IMR-90 (cell line): ENCODE measurements at regions not wholly inside any gene's neighbourhood (a gene's known extent, or its start where the extent isn't known, plus 50 kb on each side); places are given as distances from the start of the nearest gene placed in this dataset.

Experiments
- ATAC-seq: fragments of 200-7000 bp; cut with Tn5 transposase; 2 replicates; pipeline ENCODE4 v1.9.1; 2020; ENCODE audit warnings: low read depth, mild to moderate bottlenecking, moderate library complexity
- BruUV-seq: library from RNA; stranded (reverse); fragments of 400-500 nt; replicated peaks from 2 replicates; lab custom pipeline; 2021; lab: Mats Ljungman, UMichigan
- CTCF ChIA-PET: fragments of 300-600 bp; formaldehyde crosslinking; extraction: SDS; loops from one replicate; lab custom pipeline; 2021; ENCODE audit warnings: antibody characterized with exemption; lab: Yijun Ruan, JAX
- POLR2A ChIA-PET: fragments of 300-600 bp; sonication (Branson Sonifier 250); formaldehyde crosslinking; loops from one replicate; lab custom pipeline; 2022; ENCODE audit warnings: antibody characterized with exemption; ENCODE audit not compliant: unreplicated experiment; lab: Charles Lee
- DNase-seq: peaks from one replicate; pipeline ENCODE4 v3.0.0; 2013
- H2AFZ ChIP-seq: replicated peaks from 2 replicates; pipeline ENCODE3; 2013; ENCODE audit warnings: low read length, mild to moderate bottlenecking; ENCODE audit not compliant: poor library complexity
- H2AK5ac ChIP-seq: 2 replicates; pipeline ENCODE4 v1.6.1; 2013; ENCODE audit warnings: low read depth, low read length, inconsistent platforms
- H2AK9ac ChIP-seq: replicated peaks from 2 replicates; pipeline ENCODE3; 2013; ENCODE audit warnings: mild to moderate bottlenecking, low read depth, low read length, moderate library complexity; ENCODE audit not compliant: poor library complexity
- H2BK120ac ChIP-seq: 2 replicates; pipeline ENCODE4 v1.6.1; 2013; ENCODE audit warnings: low read depth, low read length, inconsistent platforms
- H2BK15ac ChIP-seq: 3 replicates; pipeline ENCODE4 v1.6.1; 2013; ENCODE audit warnings: low read depth, low read length, inconsistent platforms
- H2BK20ac ChIP-seq: 2 replicates; pipeline ENCODE4 v1.6.1; 2013; ENCODE audit warnings: low read depth, mild to moderate bottlenecking, inconsistent platforms, low read length, moderate library complexity
- H2BK5ac ChIP-seq: 2 replicates; pipeline ENCODE4 v1.6.1; 2013; ENCODE audit warnings: mild to moderate bottlenecking, low read depth, low read length, inconsistent platforms; ENCODE audit not compliant: poor library complexity, severe bottlenecking
- H3K14ac ChIP-seq: replicated peaks from 2 replicates; pipeline ENCODE4 v1.6.1; 2013; ENCODE audit warnings: low read depth, low read length, inconsistent platforms
- H3K18ac ChIP-seq: 2 replicates; pipeline ENCODE4 v1.6.1; 2013; ENCODE audit warnings: low read depth, low read length, control low read depth
- H3K23ac ChIP-seq: 2 replicates; pipeline ENCODE4 v1.6.1; 2013; ENCODE audit warnings: low read depth, low read length, inconsistent platforms
- H3K27ac ChIP-seq: 2 replicates; pipeline ENCODE4 v1.5.1; 2013; ENCODE audit warnings: mild to moderate bottlenecking, control low read depth, low read length; ENCODE audit not compliant: insufficient read depth
- H3K27me3 ChIP-seq: 2 replicates; pipeline ENCODE4 v1.6.1; 2013; ENCODE audit warnings: low read length; ENCODE audit not compliant: control insufficient read depth, insufficient read depth
- H3K36me3 ChIP-seq: 2 replicates; pipeline ENCODE4 v1.6.1; 2013; ENCODE audit warnings: low read length, mixed read lengths; ENCODE audit not compliant: control insufficient read depth, insufficient read depth
- H3K4ac ChIP-seq: 2 replicates; pipeline ENCODE4 v1.6.1; 2013; ENCODE audit warnings: low read depth, low read length, inconsistent platforms
- H3K4me1 ChIP-seq: 2 replicates; pipeline ENCODE4 v1.6.1; 2013; ENCODE audit warnings: low read length, mixed read lengths; ENCODE audit not compliant: control insufficient read depth, insufficient read depth
- H3K4me2 ChIP-seq: 2 replicates; pipeline ENCODE4 v1.6.1; 2013; ENCODE audit warnings: low read depth, mild to moderate bottlenecking, control low read depth, low read length, moderate library complexity
- H3K4me3 ChIP-seq: 2 replicates; pipeline ENCODE4 v1.5.1; 2013; ENCODE audit warnings: low read depth, mild to moderate bottlenecking, control low read depth, low read length, moderate library complexity; ENCODE audit not compliant: insufficient read depth
- H3K56ac ChIP-seq: 2 replicates; pipeline ENCODE4 v1.6.1; 2013; ENCODE audit warnings: low read length, inconsistent platforms; ENCODE audit not compliant: insufficient read depth; ENCODE audit errors: extremely low read depth
- H3K79me1 ChIP-seq, 2 experiments: 2 replicates each; pipeline ENCODE4 v1.6.1; 2013; ENCODE audit warnings: low read length in 2 of 2, inconsistent platforms in 1 of 2, low read depth in 1 of 2
- H3K9ac ChIP-seq: 2 replicates; pipeline ENCODE4 v1.6.1; 2013; ENCODE audit warnings: low read depth, low read length, control low read depth
- H3K9me1 ChIP-seq: 2 replicates; pipeline ENCODE4 v1.6.1; 2013; ENCODE audit warnings: low read length, inconsistent platforms; ENCODE audit not compliant: insufficient read depth
- H3K9me3 ChIP-seq: 2 replicates; pipeline ENCODE4 v1.6.1; 2013; ENCODE audit warnings: low read length; ENCODE audit not compliant: control insufficient read depth, insufficient read depth
- H4K20me1 ChIP-seq: 2 replicates; pipeline ENCODE4 v1.6.1; 2013; ENCODE audit warnings: low read length, inconsistent platforms; ENCODE audit not compliant: insufficient read depth
- H4K5ac ChIP-seq: 2 replicates; pipeline ENCODE4 v1.6.1; 2013; ENCODE audit warnings: mild to moderate bottlenecking, low read depth, low read length, control low read depth
- H4K8ac ChIP-seq, 2 experiments: 2 replicates each; pipeline ENCODE4 v1.6.1; 2013; ENCODE audit warnings: low read depth in 2 of 2, low read length in 2 of 2, control low read depth in 1 of 2, inconsistent platforms in 1 of 2
- H4K91ac ChIP-seq: 2 replicates; pipeline ENCODE4 v1.6.1; 2013; ENCODE audit warnings: low read depth, low read length, inconsistent platforms; ENCODE audit not compliant: insufficient read depth
- BHLHE40 ChIP-seq: fragments of 150-350 bp; IDR thresholded peaks from 2 replicates; pipeline ENCODE4 v1.6.1; 2016; ENCODE audit warnings: mild to moderate bottlenecking, low read depth, low read length
- CEBPB ChIP-seq: IDR thresholded peaks from 2 replicates; pipeline ENCODE4 v1.6.1; 2012; ENCODE audit warnings: low read depth, low read length, improper control_type of control experiment
- CHD1 ChIP-seq: IDR thresholded peaks from 2 replicates; pipeline ENCODE4 v1.6.1; 2012; ENCODE audit warnings: low read depth, low read length, improper control_type of control experiment
- FOS ChIP-seq: fragments of 150-350 bp; IDR thresholded peaks from 2 replicates; pipeline ENCODE4 v1.6.1; 2016; ENCODE audit warnings: low read depth, low read length
- MAFK ChIP-seq: IDR thresholded peaks from 2 replicates; pipeline ENCODE4 v1.6.1; 2012; ENCODE audit warnings: low read depth, low read length, improper control_type of control experiment
- MAZ ChIP-seq: IDR thresholded peaks from 2 replicates; pipeline ENCODE4 v1.6.1; 2012; ENCODE audit warnings: low read depth, mild to moderate bottlenecking, low read length, improper control_type of control experiment, moderate library complexity, borderline replicate concordance
- MXI1 ChIP-seq: IDR thresholded peaks from 2 replicates; pipeline ENCODE4 v1.6.1; 2012; ENCODE audit warnings: low read depth, mild to moderate bottlenecking, low read length, moderate library complexity, borderline replicate concordance
- NFE2L2 ChIP-seq: fragments of 150-350 bp; IDR thresholded peaks from 2 replicates; pipeline ENCODE4 v1.6.1; 2016; ENCODE audit warnings: low read depth, mild to moderate bottlenecking, low read length
- POLR2A ChIP-seq: IDR thresholded peaks from 2 replicates; pipeline ENCODE4 v1.6.1; 2012; ENCODE audit warnings: mild to moderate bottlenecking, low read depth, low read length
- RAD21 ChIP-seq: IDR thresholded peaks from 2 replicates; pipeline ENCODE4 v1.6.1; 2012; ENCODE audit warnings: low read length, improper control_type of control experiment
- RCOR1 ChIP-seq: IDR thresholded peaks from 2 replicates; pipeline ENCODE4 v1.6.1; 2012; ENCODE audit warnings: mild to moderate bottlenecking, low read length, improper control_type of control experiment; ENCODE audit not compliant: insufficient replicate concordance
- RFX5 ChIP-seq: IDR thresholded peaks from 2 replicates; pipeline ENCODE4 v1.8.0; 2012; ENCODE audit warnings: low read depth, mild to moderate bottlenecking, low read length, moderate library complexity
- SMC3 ChIP-seq: fragments of 150-350 bp; IDR thresholded peaks from 2 replicates; pipeline ENCODE4 v1.6.1; 2016; ENCODE audit warnings: low read depth, mild to moderate bottlenecking, antibody characterized with exemption, low read length, moderate library complexity
- WGBS, 2 experiments: methylation state at CpG; one replicate each; pipeline versions ENCODE4 v1.1.5 to v1.1.7; 2013; ENCODE audit warnings: missing lambda C conversion rate in 2 of 2; ENCODE audit not compliant: insufficient read length in 1 of 2; ENCODE audit errors: extremely low coverage in 2 of 2; 5-methylcytosine and 5-hydroxymethylcytosine counted together
- dilution Hi-C: fragments of 300-500 bp; cut with HindIII; formaldehyde crosslinking; loops from one replicate; pipeline ENCODE4 v1.14.3; 2018; ENCODE audit warnings: low sequenced_read_pairs; ENCODE audit not compliant: unreplicated experiment
- in situ Hi-C: fragments of 300-500 bp; cut with MboI; formaldehyde crosslinking; loops from 3 replicates; pipeline ENCODE4 v1.14.3; 2019; ENCODE audit warnings: low sequenced_read_pairs, inconsistent platforms, mixed read lengths
- intact Hi-C: fragments of 100-400 bp; cut with micrococcal nuclease; formaldehyde crosslinking; loops from 2 replicates; pipeline ENCODE4 v1.10.0; 2022
- TF ChIP-seq, protein P1 (sequence below): fragments of 150-350 bp; IDR thresholded peaks from 2 replicates; pipeline ENCODE4 v1.6.1; 2017; ENCODE audit warnings: mild to moderate bottlenecking, antibody characterized with exemption, low read length, low read depth
- TF ChIP-seq, protein P2 (sequence below): fragments of 150-350 bp; IDR thresholded peaks from 2 replicates; pipeline ENCODE4 v1.6.1; 2016; ENCODE audit warnings: low read depth, mild to moderate bottlenecking, low read length, moderate library complexity, borderline replicate concordance
- TF ChIP-seq, protein P3 (sequence below): conservative IDR thresholded peaks from 2 replicates; pipeline ENCODE4 v1.5.1; 2012; ENCODE audit warnings: mild to moderate bottlenecking, low read depth, low read length, improper control_type of control experiment

GRCh38 chr20:51935003-51935358, 132.7 kb upstream of the SALL4 start:
- Histone ChIP-seq H3K36me3 (no peaks in the 10 kb centered on the region), H3K4me1 (peaks cover 6% of the 10 kb centered on the region), H3K27ac (no peak overlapping the region), H4K5ac (no peak overlapping the region), H2BK120ac (no peak overlapping the region), H4K8ac (no peak overlapping the region), H2AFZ (no peak overlapping the region), H3K23ac (no peak overlapping the region), H2AK5ac (no peak overlapping the region), H3K9me1 (no peaks in the 10 kb centered on the region), H4K91ac (no peak overlapping the region), H3K79me1 (no peaks in the 10 kb centered on the region), H3K14ac (no peak overlapping the region), H3K4ac (no peak overlapping the region), H2BK15ac (no peak overlapping the region), H3K56ac (no peak overlapping the region), H3K27me3 (no peaks in the 10 kb centered on the region; the same call in 1 of the 2 replicates), H3K18ac (no peak overlapping the region), H3K9me3 (no peaks in the 10 kb centered on the region), H4K20me1 (no peaks in the 10 kb centered on the region), H3K9ac (no peak overlapping the region), H3K4me3 (no peak overlapping the region), H2AK9ac (no peak overlapping the region), H3K4me2 (no peak overlapping the region), H2BK20ac (no peak overlapping the region), H2BK5ac (no peak overlapping the region)
- no TSS peak for BruUV-seq
- TF ChIP-seq BHLHE40 (no peak), MXI1 (no peak), CEBPB (no peak), RFX5 (no peak), POLR2A (no peak), NFE2L2 (no peak), MAFK (no peak), MAZ (no peak), RAD21 (no peak), CHD1 (no peak), RCOR1 (no peak), FOS (no peak), SMC3 (no peak)
- TF ChIP-seq, protein P1, sequence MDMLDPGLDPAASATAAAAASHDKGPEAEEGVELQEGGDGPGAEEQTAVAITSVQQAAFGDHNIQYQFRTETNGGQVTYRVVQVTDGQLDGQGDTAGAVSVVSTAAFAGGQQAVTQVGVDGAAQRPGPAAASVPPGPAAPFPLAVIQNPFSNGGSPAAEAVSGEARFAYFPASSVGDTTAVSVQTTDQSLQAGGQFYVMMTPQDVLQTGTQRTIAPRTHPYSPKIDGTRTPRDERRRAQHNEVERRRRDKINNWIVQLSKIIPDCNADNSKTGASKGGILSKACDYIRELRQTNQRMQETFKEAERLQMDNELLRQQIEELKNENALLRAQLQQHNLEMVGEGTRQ: no peak
- TF ChIP-seq, protein P2, sequence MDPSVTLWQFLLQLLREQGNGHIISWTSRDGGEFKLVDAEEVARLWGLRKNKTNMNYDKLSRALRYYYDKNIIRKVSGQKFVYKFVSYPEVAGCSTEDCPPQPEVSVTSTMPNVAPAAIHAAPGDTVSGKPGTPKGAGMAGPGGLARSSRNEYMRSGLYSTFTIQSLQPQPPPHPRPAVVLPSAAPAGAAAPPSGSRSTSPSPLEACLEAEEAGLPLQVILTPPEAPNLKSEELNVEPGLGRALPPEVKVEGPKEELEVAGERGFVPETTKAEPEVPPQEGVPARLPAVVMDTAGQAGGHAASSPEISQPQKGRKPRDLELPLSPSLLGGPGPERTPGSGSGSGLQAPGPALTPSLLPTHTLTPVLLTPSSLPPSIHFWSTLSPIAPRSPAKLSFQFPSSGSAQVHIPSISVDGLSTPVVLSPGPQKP: no peak
- TF ChIP-seq, protein P3, sequence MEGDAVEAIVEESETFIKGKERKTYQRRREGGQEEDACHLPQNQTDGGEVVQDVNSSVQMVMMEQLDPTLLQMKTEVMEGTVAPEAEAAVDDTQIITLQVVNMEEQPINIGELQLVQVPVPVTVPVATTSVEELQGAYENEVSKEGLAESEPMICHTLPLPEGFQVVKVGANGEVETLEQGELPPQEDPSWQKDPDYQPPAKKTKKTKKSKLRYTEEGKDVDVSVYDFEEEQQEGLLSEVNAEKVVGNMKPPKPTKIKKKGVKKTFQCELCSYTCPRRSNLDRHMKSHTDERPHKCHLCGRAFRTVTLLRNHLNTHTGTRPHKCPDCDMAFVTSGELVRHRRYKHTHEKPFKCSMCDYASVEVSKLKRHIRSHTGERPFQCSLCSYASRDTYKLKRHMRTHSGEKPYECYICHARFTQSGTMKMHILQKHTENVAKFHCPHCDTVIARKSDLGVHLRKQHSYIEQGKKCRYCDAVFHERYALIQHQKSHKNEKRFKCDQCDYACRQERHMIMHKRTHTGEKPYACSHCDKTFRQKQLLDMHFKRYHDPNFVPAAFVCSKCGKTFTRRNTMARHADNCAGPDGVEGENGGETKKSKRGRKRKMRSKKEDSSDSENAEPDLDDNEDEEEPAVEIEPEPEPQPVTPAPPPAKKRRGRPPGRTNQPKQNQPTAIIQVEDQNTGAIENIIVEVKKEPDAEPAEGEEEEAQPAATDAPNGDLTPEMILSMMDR: no peak
- DNase-seq: no peak
- in situ Hi-C loops (no loop called here), dilution Hi-C loops (no loop called here), intact Hi-C loops (no loop called here)
- ATAC-seq: no peak
- no CpG with 5 or more reads among the region's 4 CpGs for WGBS, 2 experiments
- ChIA-PET CTCF (interaction anchor here (0.6 to 0.7 kb wide), 2 partner anchors 63 to 1288 kb away, joined by 3 read pairs; no protein-coding TSS in a partner anchor), POLR2A (no interaction called here)
